ENCODE measurements at regions not wholly inside any gene's neighbourhood (a gene's known extent, or its start where the extent isn't known, plus 50 kb on each side); places are given as distances from the start of the nearest gene placed in this dataset.

DNA sequence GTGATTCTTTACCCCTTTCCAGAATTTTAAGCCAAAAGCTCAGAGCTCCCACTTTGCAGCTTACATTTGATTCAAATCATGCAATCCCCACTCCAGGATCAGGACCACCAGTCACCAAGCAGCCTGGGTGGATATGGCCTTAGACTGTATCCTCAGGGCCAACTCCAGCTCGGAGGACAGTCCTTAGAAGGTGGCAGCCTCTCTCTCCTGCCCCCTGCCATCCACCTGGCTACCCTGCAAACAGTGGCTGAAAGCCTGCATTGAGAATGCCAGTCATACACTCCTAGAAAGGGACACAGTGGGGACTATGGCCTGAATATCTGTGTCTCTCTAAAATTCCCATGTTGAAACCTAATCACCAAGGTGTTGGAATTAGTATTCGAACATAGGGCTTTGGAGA, 50.0 kb upstream of the KCNMA1 start:
- no peak overlapping the region for H4K8ac ChIP-seq (ENCODE audit: low read depth, low read length)
- H3K4me1 ChIP-seq (ENCODE audit: control insufficient read depth in 1 of 2, insufficient read depth in 2 of 2, low read length in 2 of 2): no peaks in the 10 kb centered on the region
- no peak overlapping the region for H3K18ac ChIP-seq (ENCODE audit: low read length)
- no peak overlapping the region for H3K27ac ChIP-seq (ENCODE audit: low read depth, low read length)
- no peak overlapping the region for H3K4me3 ChIP-seq (ENCODE audit: low read depth, low read length)
- no peak overlapping the region for H2AFZ ChIP-seq (ENCODE audit: insufficient read depth, low read length, poor library complexity)
- H2BK5ac ChIP-seq (ENCODE audit: low read depth, low read length, poor library complexity): no peak overlapping the region
- no CpG with 5 or more reads among the region's 2 CpGs for WGBS (ENCODE audit: extremely low coverage, insufficient coverage, insufficient read length)
- H3K79me2 ChIP-seq (ENCODE audit: control insufficient read depth, insufficient read depth, low read length, poor library complexity): no peaks in the 10 kb centered on the region
- H2BK12ac ChIP-seq (ENCODE audit: low read length): no peak overlapping the region
- no peak overlapping the region for H3K4ac ChIP-seq (ENCODE audit: low read depth, low read length)
- H2AK5ac ChIP-seq (ENCODE audit: low read length): no peak overlapping the region
- H3K23ac ChIP-seq (ENCODE audit: low read length): no peak overlapping the region
- no peaks in the 10 kb centered on the region for H3K27me3 ChIP-seq (ENCODE audit: insufficient read depth, low read length)
- H4K91ac ChIP-seq (ENCODE audit: low read depth, low read length): no peak overlapping the region
- H3K79me1 ChIP-seq (ENCODE audit: low read length): no peaks in the 10 kb centered on the region
- H3K4me2 ChIP-seq (ENCODE audit: low read length): no peak overlapping the region
- H3K9ac ChIP-seq (ENCODE audit: low read length): no peak overlapping the region
- no peaks in the 10 kb centered on the region for H3K9me3 ChIP-seq (ENCODE audit: insufficient read depth, low read depth, low read length)
- H3K36me3 ChIP-seq (ENCODE audit: control insufficient read depth in 1 of 2, insufficient read depth in 2 of 2, low read length in 2 of 2): no peaks in the 10 kb centered on the region
- no peak overlapping the region for H2BK120ac ChIP-seq (ENCODE audit: insufficient read depth, low read length, poor library complexity)
- no peak for DNase-seq
- H3K14ac ChIP-seq (ENCODE audit: low read length): no peak overlapping the region
- no peak overlapping the region for H4K12ac ChIP-seq (ENCODE audit: low read depth, low read length)

Data from trophoblast cell (in vitro differentiated cells and primary cell).